Activated naive CD8-positive, alpha-beta T cell treated with anti-CD3 and anti-CD28 coated beads for 36 hours (primary cell): ENCODE measurements at regions not wholly inside any gene's neighbourhood (a gene's known extent, or its start where the extent isn't known, plus 50 kb on each side); places are given as distances from the start of the nearest gene placed in this dataset.

Source experiments
- DNase-seq: peaks from one replicate; pipeline ENCODE4 v3.0.0; 2021
- H3K27ac Mint-ChIP-seq: one replicate; pipeline ENCODE4 v1.8.0; 2022; ENCODE audit warnings: mild to moderate bottlenecking, moderate library complexity, mixed read lengths
- H3K27me3 Mint-ChIP-seq: one replicate; pipeline ENCODE4 v1.8.0; 2022; ENCODE audit warnings: mild to moderate bottlenecking, mixed read lengths
- H3K36me3 Mint-ChIP-seq: one replicate; pipeline ENCODE4 v1.8.0; 2021; ENCODE audit warnings: mild to moderate bottlenecking, mixed read lengths
- H3K4me1 Mint-ChIP-seq: one replicate; pipeline ENCODE4 v1.8.0; 2021; ENCODE audit warnings: mixed read lengths
- H3K4me3 Mint-ChIP-seq: one replicate; pipeline ENCODE4 v1.8.0; 2022; ENCODE audit warnings: mild to moderate bottlenecking, moderate library complexity, mixed read lengths
- H3K9me3 Mint-ChIP-seq: one replicate; pipeline ENCODE4 v1.8.0; 2022; ENCODE audit warnings: mixed read lengths

- no peak overlapping the region for H3K4me3 Mint-ChIP-seq
- H3K27ac Mint-ChIP-seq, result no peak overlapping the region
These were observed 545.6 kb upstream of the ZNF385D start for GRCh38 chr3:22296601-22297000.

GRCh38 chr3:22297436-22297835 lies 546.4 kb upstream of the ZNF385D start:
- no peak overlapping the region for H3K4me3 Mint-ChIP-seq
- DNase-seq, result no peak
- H3K4me1 Mint-ChIP-seq, result no peaks in the 10 kb centered on the region
- no peaks in the 10 kb centered on the region for H3K27me3 Mint-ChIP-seq
- H3K36me3 Mint-ChIP-seq, result no peaks in the 10 kb centered on the region
- no peak overlapping the region for H3K27ac Mint-ChIP-seq
- H3K9me3 Mint-ChIP-seq, result no peaks in the 10 kb centered on the region

More at GRCh38 chr3:22296601-22297000, 545.6 kb upstream of the ZNF385D start:
- no peak for DNase-seq
- Mint-ChIP-seq H3K9me3 (no peaks in the 10 kb centered on the region), H3K4me1 (no peaks in the 10 kb centered on the region), H3K27me3 (no peaks in the 10 kb centered on the region), H3K36me3 (no peaks in the 10 kb centered on the region)

- Mint-ChIP-seq H3K4me1 (no peaks in the 10 kb centered on the region), H3K9me3 (peaks cover 4% of the 10 kb centered on the region), H3K27me3 (no peaks in the 10 kb centered on the region), H3K36me3 (no peaks in the 10 kb centered on the region), H3K27ac (no peak overlapping the region), H3K4me3 (no peak overlapping the region)
- no peak for DNase-seq
These were observed 555.4 kb upstream of the ZNF385D start for GRCh38 chr3:22306454-22306853.

- H3K27me3 Mint-ChIP-seq, result no peaks in the 10 kb centered on the region
- DNase-seq, result no peak
- no peaks in the 10 kb centered on the region for H3K36me3 Mint-ChIP-seq
- H3K4me1 Mint-ChIP-seq, result no peaks in the 10 kb centered on the region
- H3K9me3 Mint-ChIP-seq, result no peaks in the 10 kb centered on the region
- no peak overlapping the region for H3K27ac Mint-ChIP-seq
- H3K4me3 Mint-ChIP-seq, result no peak overlapping the region
These were observed 557.9 kb upstream of the ZNF385D start for GRCh38 chr3:22308871-22309270.

- Mint-ChIP-seq H3K36me3 (no peaks in the 10 kb centered on the region), H3K27ac (no peak overlapping the region), H3K4me3 (no peak overlapping the region), H3K9me3 (no peaks in the 10 kb centered on the region), H3K27me3 (no peaks in the 10 kb centered on the region), H3K4me1 (no peaks in the 10 kb centered on the region)
- DNase-seq, result no peak
These were observed 564.9 kb upstream of the ZNF385D start for GRCh38 chr3:22315925-22316324.

- no peak overlapping the region for H3K4me3 Mint-ChIP-seq
- H3K36me3 Mint-ChIP-seq, result no peaks in the 10 kb centered on the region
- H3K9me3 Mint-ChIP-seq, result no peaks in the 10 kb centered on the region
- DNase-seq, result no peak
- no peak overlapping the region for H3K27ac Mint-ChIP-seq
- no peaks in the 10 kb centered on the region for H3K27me3 Mint-ChIP-seq
- no peaks in the 10 kb centered on the region for H3K4me1 Mint-ChIP-seq
These were observed 567.3 kb upstream of the ZNF385D start for GRCh38 chr3:22318325-22318724.

GRCh38 chr3:22319446-22319845 lies 568.4 kb upstream of the ZNF385D start:
- Mint-ChIP-seq H3K27me3 (no peaks in the 10 kb centered on the region), H3K36me3 (no peaks in the 10 kb centered on the region), H3K4me3 (no peak overlapping the region), H3K9me3 (no peaks in the 10 kb centered on the region), H3K4me1 (no peaks in the 10 kb centered on the region), H3K27ac (no peak overlapping the region)
- no peak for DNase-seq

GRCh38 chr3:22322861-22323260 lies 571.9 kb upstream of the ZNF385D start:
- DNase-seq, result no peak
- no peaks in the 10 kb centered on the region for H3K4me1 Mint-ChIP-seq
- no peak overlapping the region for H3K4me3 Mint-ChIP-seq
- no peaks in the 10 kb centered on the region for H3K27me3 Mint-ChIP-seq
- H3K36me3 Mint-ChIP-seq, result no peaks in the 10 kb centered on the region
- no peak overlapping the region for H3K27ac Mint-ChIP-seq
- H3K9me3 Mint-ChIP-seq, result no peaks in the 10 kb centered on the region

- no peak overlapping the region for H3K4me3 Mint-ChIP-seq
- no peaks in the 10 kb centered on the region for H3K4me1 Mint-ChIP-seq
- H3K27ac Mint-ChIP-seq, result no peak overlapping the region
- no peak for DNase-seq
- H3K27me3 Mint-ChIP-seq, result no peaks in the 10 kb centered on the region
- H3K9me3 Mint-ChIP-seq, result no peaks in the 10 kb centered on the region
- H3K36me3 Mint-ChIP-seq, result no peaks in the 10 kb centered on the region
These were observed 575.3 kb upstream of the ZNF385D start for GRCh38 chr3:22326305-22326704.

- no peaks in the 10 kb centered on the region for H3K27me3 Mint-ChIP-seq
- H3K27ac Mint-ChIP-seq, result no peak overlapping the region
- H3K4me1 Mint-ChIP-seq, result no peaks in the 10 kb centered on the region
- H3K4me3 Mint-ChIP-seq, result no peak overlapping the region
- no peak for DNase-seq
- no peaks in the 10 kb centered on the region for H3K36me3 Mint-ChIP-seq
- no peaks in the 10 kb centered on the region for H3K9me3 Mint-ChIP-seq
These were observed 584.0 kb upstream of the ZNF385D start for GRCh38 chr3:22334996-22335395.

GRCh38 chr3:22349215-22349851 lies 598.3 kb upstream of the ZNF385D start:
- H3K36me3 Mint-ChIP-seq, result no peaks in the 10 kb centered on the region
- no peak for DNase-seq
- no peak overlapping the region for H3K4me3 Mint-ChIP-seq
- H3K27me3 Mint-ChIP-seq, result no peaks in the 10 kb centered on the region
- H3K4me1 Mint-ChIP-seq, result no peaks in the 10 kb centered on the region
- no peaks in the 10 kb centered on the region for H3K9me3 Mint-ChIP-seq
- no peak overlapping the region for H3K27ac Mint-ChIP-seq

GRCh38 chr3:22351806-22352205 lies 600.8 kb upstream of the ZNF385D start:
- Mint-ChIP-seq H3K27me3 (no peaks in the 10 kb centered on the region), H3K4me3 (no peak overlapping the region), H3K9me3 (no peaks in the 10 kb centered on the region), H3K36me3 (no peaks in the 10 kb centered on the region), H3K4me1 (no peaks in the 10 kb centered on the region), H3K27ac (no peak overlapping the region)
- DNase-seq, result no peak

GRCh38 chr3:22353126-22353525 lies 602.1 kb upstream of the ZNF385D start:
- no peaks in the 10 kb centered on the region for H3K36me3 Mint-ChIP-seq
- H3K27me3 Mint-ChIP-seq, result no peaks in the 10 kb centered on the region
- no peaks in the 10 kb centered on the region for H3K9me3 Mint-ChIP-seq
- no peak overlapping the region for H3K4me3 Mint-ChIP-seq
- no peaks in the 10 kb centered on the region for H3K4me1 Mint-ChIP-seq
- H3K27ac Mint-ChIP-seq, result no peak overlapping the region
- DNase-seq, result no peak

- DNase-seq, result no peak
- Mint-ChIP-seq H3K9me3 (no peaks in the 10 kb centered on the region), H3K4me1 (no peaks in the 10 kb centered on the region), H3K27ac (no peak overlapping the region), H3K36me3 (no peaks in the 10 kb centered on the region), H3K4me3 (no peak overlapping the region), H3K27me3 (no peaks in the 10 kb centered on the region)
These were observed 607.3 kb upstream of the ZNF385D start for GRCh38 chr3:22358334-22358733.

- H3K36me3 Mint-ChIP-seq, result no peaks in the 10 kb centered on the region
- no peaks in the 10 kb centered on the region for H3K9me3 Mint-ChIP-seq
- DNase-seq, result no peak
- H3K27me3 Mint-ChIP-seq, result no peaks in the 10 kb centered on the region
- no peak overlapping the region for H3K27ac Mint-ChIP-seq
- no peak overlapping the region for H3K4me3 Mint-ChIP-seq
- H3K4me1 Mint-ChIP-seq, result no peaks in the 10 kb centered on the region
These were observed 609.2 kb upstream of the ZNF385D start for GRCh38 chr3:22360164-22360563.

GRCh38 chr3:22360970-22361369 lies 610.0 kb upstream of the ZNF385D start:
- H3K36me3 Mint-ChIP-seq, result no peaks in the 10 kb centered on the region
- H3K27me3 Mint-ChIP-seq, result no peaks in the 10 kb centered on the region
- H3K9me3 Mint-ChIP-seq, result no peaks in the 10 kb centered on the region
- no peak for DNase-seq
- no peak overlapping the region for H3K4me3 Mint-ChIP-seq
- no peaks in the 10 kb centered on the region for H3K4me1 Mint-ChIP-seq
- H3K27ac Mint-ChIP-seq, result no peak overlapping the region
